ENCODE measurements at regions not wholly inside any gene's neighbourhood (a gene's known extent, or its start where the extent isn't known, plus 50 kb on each side); places are given as distances from the start of the nearest gene placed in this dataset.

GRCh38 chr12:107449891-107450290 lies 235.7 kb upstream of the PWP1 start:
- TF ChIP-seq POLR2A (IDR thresholded peaks at IDR 0.05) = no peak
- TF ChIP-seq CTCF (IDR thresholded peaks at IDR 0.05) = no peak
- Histone ChIP-seq H3K27ac (no peak overlapping the region), H3K4me3 (no peak overlapping the region), H3K4me1 (peaks cover 4 to 37% (median 7%) of the 10 kb centered on the region in 3 donors), H3K9me3 (no peaks in the 10 kb centered on the region), H3K36me3 (no peaks in the 10 kb centered on the region), H3K27me3 (no peaks in the 10 kb centered on the region)
- DNase-seq = no peak
- intact Hi-C loops (cut with DNase I) = no loop called here
- 9% methylated on average over 1 of the region's 1 CpG; no CpG with 5 or more reads in 1 of the 2 donors for WGBS, 2 donors

- Histone ChIP-seq H3K36me3 (no peaks in the 10 kb centered on the region), H3K4me1 (peaks cover 4 to 37% (median 7%) of the 10 kb centered on the region in 3 donors), H3K4me3 (no peak overlapping the region), H3K9me3 (no peaks in the 10 kb centered on the region), H3K27ac (no peak overlapping the region), H3K27me3 (no peaks in the 10 kb centered on the region)
- intact Hi-C loops (cut with DNase I) = no loop called here
- DNase-seq = no peak
- 42% methylated on average over 3 of the region's 3 CpGs for WGBS, 2 donors
- no peak for TF ChIP-seq POLR2A (IDR thresholded peaks at IDR 0.05)
- TF ChIP-seq CTCF (IDR thresholded peaks at IDR 0.05) = no peak
Measured at GRCh38 chr12:107450541-107450940, 235.1 kb upstream of the PWP1 start.

GRCh38 chr12:107451246-107451645 lies 234.4 kb upstream of the PWP1 start:
- Histone ChIP-seq H3K4me1 (peaks cover 4 to 37% (median 7%) of the 10 kb centered on the region in 3 donors), H3K27ac (no peak overlapping the region), H3K27me3 (no peaks in the 10 kb centered on the region), H3K9me3 (no peaks in the 10 kb centered on the region), H3K36me3 (no peaks in the 10 kb centered on the region), H3K4me3 (no peak overlapping the region)
- DNase-seq = no peak
- intact Hi-C loops (cut with DNase I) = no loop called here
- 92% methylated on average over 7 of the region's 7 CpGs for WGBS, 2 donors
- TF ChIP-seq CTCF (IDR thresholded peaks at IDR 0.05) (no peak), POLR2A (IDR thresholded peaks at IDR 0.05) (no peak)

GRCh38 chr12:107454109-107454830 lies 231.3 kb upstream of the PWP1 start:
- Histone ChIP-seq H3K36me3 (no peaks in the 10 kb centered on the region), H3K4me3 (no peak overlapping the region), H3K27ac (no peak overlapping the region), H3K9me3 (no peaks in the 10 kb centered on the region), H3K4me1 (peaks cover 0 to 14% (median 0%) of the 10 kb centered on the region in 3 donors), H3K27me3 (no peaks in the 10 kb centered on the region)
- intact Hi-C loops (cut with DNase I) = no loop called here
- 43 to 82% methylated on average over 1 to 4 of the region's 4 CpGs for WGBS, 2 donors
- DNase-seq = no peak
- TF ChIP-seq CTCF (IDR thresholded peaks at IDR 0.05) (no peak), POLR2A (IDR thresholded peaks at IDR 0.05) (no peak)

GRCh38 chr12:107457362-107457935 lies 228.2 kb upstream of the PWP1 start:
- WGBS, 2 donors = 57 to 69% methylated on average over 10 of the region's 11 CpGs
- DNase-seq = no peak
- H3K27me3 ChIP-seq = no peaks in the 10 kb centered on the region
- H3K36me3 ChIP-seq = no peaks in the 10 kb centered on the region
- TF ChIP-seq CTCF (IDR thresholded peaks at IDR 0.05) = no peak
- TF ChIP-seq POLR2A (IDR thresholded peaks at IDR 0.05) = no peak
- intact Hi-C loops (cut with DNase I) = no loop called here
- H3K27ac ChIP-seq = no peak overlapping the region
- peaks cover 0 to 8% (median 0%) of the 10 kb centered on the region in 3 donors for H3K4me1 ChIP-seq
- no peaks in the 10 kb centered on the region for H3K9me3 ChIP-seq
- no peak overlapping the region for H3K4me3 ChIP-seq

All from esophagus squamous epithelium (tissue), 5 donors.